ENCODE measurements at regions not wholly inside any gene's neighbourhood (a gene's known extent, or its start where the extent isn't known, plus 50 kb on each side); places are given as distances from the start of the nearest gene placed in this dataset.

- FAIRE-seq (no peak), DNase-seq (ENCODE audit: low read depth) (no peak)
- Histone ChIP-seq H3K36me3 (ENCODE audit: control insufficient read depth, insufficient read depth, low read length) (no peaks in the 10 kb centered on the region), H3K27me3 (ENCODE audit: control insufficient read depth, insufficient read depth, low read length) (no peaks in the 10 kb centered on the region), H3K4me3 (ENCODE audit: low read depth, low read length) (no peak overlapping the region)
- TF ChIP-seq CTCF (IDR thresholded peaks at IDR 0.05; ENCODE audit: insufficient read depth, low read length, severe bottlenecking), result no peak
Observed at GRCh38 chr16:73537921-73538320, 490.0 kb upstream of the ZFHX3 start.

GRCh38 chr16:73536931-73537330 lies 489.0 kb upstream of the ZFHX3 start:
- TF ChIP-seq CTCF (IDR thresholded peaks at IDR 0.05; ENCODE audit: insufficient read depth, low read length, severe bottlenecking), result no peak
- DNase-seq (ENCODE audit: low read depth) (no peak), FAIRE-seq (no peak)
- no peak overlapping the region for H3K4me3 ChIP-seq (ENCODE audit: low read depth, low read length)
- H3K27me3 ChIP-seq (ENCODE audit: control insufficient read depth, insufficient read depth, low read length), result no peaks in the 10 kb centered on the region
- no peaks in the 10 kb centered on the region for H3K36me3 ChIP-seq (ENCODE audit: control insufficient read depth, insufficient read depth, low read length)

- Histone ChIP-seq H3K27me3 (ENCODE audit: control insufficient read depth, insufficient read depth, low read length) (no peaks in the 10 kb centered on the region), H3K4me3 (ENCODE audit: low read depth, low read length) (no peak overlapping the region), H3K36me3 (ENCODE audit: control insufficient read depth, insufficient read depth, low read length) (no peaks in the 10 kb centered on the region)
- DNase-seq (ENCODE audit: low read depth), result no peak
- TF ChIP-seq CTCF (IDR thresholded peaks at IDR 0.05; ENCODE audit: insufficient read depth, low read length, severe bottlenecking), result no peak
- no peak for FAIRE-seq
Observed at GRCh38 chr16:73531021-73531420, 483.1 kb upstream of the ZFHX3 start.

GRCh38 chr16:73530529-73530928 lies 482.6 kb upstream of the ZFHX3 start:
- FAIRE-seq, result no peak
- Histone ChIP-seq H3K36me3 (ENCODE audit: control insufficient read depth, insufficient read depth, low read length) (no peaks in the 10 kb centered on the region), H3K27me3 (ENCODE audit: control insufficient read depth, insufficient read depth, low read length) (no peaks in the 10 kb centered on the region), H3K4me3 (ENCODE audit: low read depth, low read length) (no peak overlapping the region)
- DNase-seq (ENCODE audit: low read depth), result no peak
- TF ChIP-seq CTCF (IDR thresholded peaks at IDR 0.05; ENCODE audit: insufficient read depth, low read length, severe bottlenecking), result no peak

- FAIRE-seq, result no peak
- TF ChIP-seq CTCF (IDR thresholded peaks at IDR 0.05; ENCODE audit: insufficient read depth, low read length, severe bottlenecking), result no peak
- no peak for DNase-seq (ENCODE audit: low read depth)
Observed at GRCh38 chr16:73529303-73530012, 481.5 kb upstream of the ZFHX3 start.

GRCh38 chr16:73527187-73527586 lies 479.3 kb upstream of the ZFHX3 start:
- no peak for TF ChIP-seq CTCF (IDR thresholded peaks at IDR 0.05; ENCODE audit: insufficient read depth, low read length, severe bottlenecking)
- DNase-seq (ENCODE audit: low read depth) (no peak), FAIRE-seq (no peak)
- no peaks in the 10 kb centered on the region for H3K27me3 ChIP-seq (ENCODE audit: control insufficient read depth, insufficient read depth, low read length)
- H3K36me3 ChIP-seq (ENCODE audit: control insufficient read depth, insufficient read depth, low read length), result no peaks in the 10 kb centered on the region
- H3K4me3 ChIP-seq (ENCODE audit: low read depth, low read length), result no peak overlapping the region

More at GRCh38 chr16:73529303-73530012, 481.5 kb upstream of the ZFHX3 start:
- H3K27me3 ChIP-seq (ENCODE audit: control insufficient read depth, insufficient read depth, low read length), result no peaks in the 10 kb centered on the region
- no peaks in the 10 kb centered on the region for H3K36me3 ChIP-seq (ENCODE audit: control insufficient read depth, insufficient read depth, low read length)
- H3K4me3 ChIP-seq (ENCODE audit: low read depth, low read length), result no peak overlapping the region
